Uterus (tissue), 2 donors: ENCODE measurements at regions not wholly inside any gene's neighbourhood (a gene's known extent, or its start where the extent isn't known, plus 50 kb on each side); places are given as distances from the start of the nearest gene placed in this dataset.

Experiments used
- POLR2A ChIP-seq, 2 donors: fragments of 450-650 bp; IDR thresholded peaks; one replicate each; pipeline ENCODE4 v1.6.1; 2016; ENCODE audit warnings: antibody characterized with exemption in 2 of 2, mild to moderate bottlenecking in 1 of 2, moderate library complexity in 1 of 2
- TF ChIP-seq, protein P1 (sequence below), 4 experiments: fragments of 200-600 bp in 2 of 4; fragments of 450-650 bp in 2 of 4; sonication (generic) in 2 of 4; IDR thresholded peaks; one replicate each; pipeline ENCODE4 v1.5.1; 2016 to 2019; ENCODE audit warnings: antibody characterized with exemption in 4 of 4, mild to moderate bottlenecking in 2 of 4, moderate library complexity in 1 of 4

DNA sequence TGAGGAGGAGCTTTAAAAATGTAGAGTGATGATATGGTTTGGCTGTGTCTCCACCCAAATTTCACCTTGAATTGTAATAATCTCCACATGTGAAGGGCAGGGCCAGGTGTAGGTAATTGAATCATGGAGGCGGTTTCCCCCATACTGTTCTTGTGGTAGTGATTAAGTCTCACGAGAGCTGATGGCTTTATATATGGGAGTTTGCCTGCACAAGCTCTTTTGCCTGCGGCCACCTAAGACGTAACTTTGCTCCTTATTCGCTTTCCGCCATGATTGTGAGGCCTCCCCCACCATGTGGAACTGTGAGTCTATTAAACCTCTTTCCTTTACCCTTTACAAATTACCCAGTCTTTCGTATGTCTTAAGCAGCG, 332.0 kb downstream of the RAPGEF2 start:
- TF ChIP-seq POLR2A (IDR thresholded peaks at IDR 0.05): no peak
- TF ChIP-seq, protein P1, sequence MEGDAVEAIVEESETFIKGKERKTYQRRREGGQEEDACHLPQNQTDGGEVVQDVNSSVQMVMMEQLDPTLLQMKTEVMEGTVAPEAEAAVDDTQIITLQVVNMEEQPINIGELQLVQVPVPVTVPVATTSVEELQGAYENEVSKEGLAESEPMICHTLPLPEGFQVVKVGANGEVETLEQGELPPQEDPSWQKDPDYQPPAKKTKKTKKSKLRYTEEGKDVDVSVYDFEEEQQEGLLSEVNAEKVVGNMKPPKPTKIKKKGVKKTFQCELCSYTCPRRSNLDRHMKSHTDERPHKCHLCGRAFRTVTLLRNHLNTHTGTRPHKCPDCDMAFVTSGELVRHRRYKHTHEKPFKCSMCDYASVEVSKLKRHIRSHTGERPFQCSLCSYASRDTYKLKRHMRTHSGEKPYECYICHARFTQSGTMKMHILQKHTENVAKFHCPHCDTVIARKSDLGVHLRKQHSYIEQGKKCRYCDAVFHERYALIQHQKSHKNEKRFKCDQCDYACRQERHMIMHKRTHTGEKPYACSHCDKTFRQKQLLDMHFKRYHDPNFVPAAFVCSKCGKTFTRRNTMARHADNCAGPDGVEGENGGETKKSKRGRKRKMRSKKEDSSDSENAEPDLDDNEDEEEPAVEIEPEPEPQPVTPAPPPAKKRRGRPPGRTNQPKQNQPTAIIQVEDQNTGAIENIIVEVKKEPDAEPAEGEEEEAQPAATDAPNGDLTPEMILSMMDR (IDR thresholded peaks at IDR 0.05): no peak
